Right renal pelvis (tissue), 4 donors: ENCODE measurements at regions not wholly inside any gene's neighbourhood (a gene's known extent, or its start where the extent isn't known, plus 50 kb on each side); places are given as distances from the start of the nearest gene placed in this dataset.

Experiments
- DNase-seq, 4 donors: peaks; one replicate each; pipeline ENCODE4 v3.0.0-alpha.2; 2013; ENCODE audit warnings: low read depth in 4 of 4, low spot score in 3 of 4, missing footprints in 1 of 4

DNA sequence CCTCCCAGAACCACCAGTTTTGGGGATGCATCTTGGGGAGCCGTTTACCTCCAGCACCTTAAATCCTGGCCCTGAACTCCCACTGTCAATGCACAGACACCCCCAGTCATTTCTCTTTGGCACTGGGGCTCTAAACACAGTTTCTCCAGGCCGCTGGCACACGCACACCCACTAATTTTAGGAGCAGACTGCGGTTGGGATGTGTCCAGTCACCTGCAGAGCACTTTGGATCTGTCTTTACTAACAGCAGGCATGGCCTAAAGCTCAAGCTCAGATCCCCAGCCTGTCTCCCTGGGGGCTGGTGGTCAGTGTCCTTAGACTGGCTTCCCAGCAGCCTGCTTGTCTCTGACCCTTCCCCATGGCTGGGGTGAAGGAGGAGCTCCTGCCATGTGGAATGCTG is 49.9 kb downstream of the SYNE3 start:
- no peak for DNase-seq

GRCh38 chr14:95465936-95466335 is 50.5 kb downstream of the SYNE3 start:
- DNase-seq = no peak

DNA sequence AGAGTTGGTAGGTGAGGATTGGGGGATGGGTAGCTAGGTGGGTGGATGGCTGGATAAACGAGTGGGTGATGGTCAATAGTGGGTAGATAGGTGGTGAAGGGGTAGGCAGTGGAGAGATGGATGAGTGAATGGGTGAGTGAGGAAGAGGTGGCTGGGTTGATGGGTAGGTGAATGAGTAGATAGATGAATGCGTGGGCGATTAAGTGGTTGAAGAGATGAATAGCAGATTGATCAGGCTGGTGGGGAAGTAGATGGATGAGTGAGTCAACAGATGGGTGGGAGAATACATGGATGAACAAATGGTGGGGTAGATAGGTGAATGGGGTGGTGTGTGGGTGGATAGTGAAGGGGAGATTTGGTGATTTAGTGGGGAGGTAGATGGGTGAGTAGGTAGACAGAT is 51.1 kb downstream of the SYNE3 start:
- DNase-seq = no peak

- no peak for DNase-seq
Observed at GRCh38 chr14:95464514-95464913, 51.9 kb downstream of the SYNE3 start.

DNA sequence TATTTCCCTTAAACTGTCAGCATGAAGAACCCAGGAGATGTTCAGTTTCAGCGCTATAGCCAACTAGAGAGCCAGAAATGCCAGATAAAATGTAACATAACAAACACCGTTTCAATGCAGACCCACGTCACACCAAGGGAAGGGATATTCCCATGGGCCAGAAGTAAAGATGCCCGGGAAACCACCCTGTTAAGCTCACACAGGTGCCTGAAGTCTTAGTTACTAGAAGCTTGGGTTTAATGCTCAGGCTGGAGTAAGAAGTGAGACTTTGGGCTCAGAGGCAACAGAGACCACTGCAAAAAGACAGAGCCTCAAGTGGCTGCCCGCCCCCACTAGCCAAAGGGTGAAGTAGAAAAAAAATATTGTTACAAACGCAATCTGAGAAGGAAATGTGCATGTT is 52.3 kb downstream of the SYNE3 start:
- DNase-seq = no peak

DNA sequence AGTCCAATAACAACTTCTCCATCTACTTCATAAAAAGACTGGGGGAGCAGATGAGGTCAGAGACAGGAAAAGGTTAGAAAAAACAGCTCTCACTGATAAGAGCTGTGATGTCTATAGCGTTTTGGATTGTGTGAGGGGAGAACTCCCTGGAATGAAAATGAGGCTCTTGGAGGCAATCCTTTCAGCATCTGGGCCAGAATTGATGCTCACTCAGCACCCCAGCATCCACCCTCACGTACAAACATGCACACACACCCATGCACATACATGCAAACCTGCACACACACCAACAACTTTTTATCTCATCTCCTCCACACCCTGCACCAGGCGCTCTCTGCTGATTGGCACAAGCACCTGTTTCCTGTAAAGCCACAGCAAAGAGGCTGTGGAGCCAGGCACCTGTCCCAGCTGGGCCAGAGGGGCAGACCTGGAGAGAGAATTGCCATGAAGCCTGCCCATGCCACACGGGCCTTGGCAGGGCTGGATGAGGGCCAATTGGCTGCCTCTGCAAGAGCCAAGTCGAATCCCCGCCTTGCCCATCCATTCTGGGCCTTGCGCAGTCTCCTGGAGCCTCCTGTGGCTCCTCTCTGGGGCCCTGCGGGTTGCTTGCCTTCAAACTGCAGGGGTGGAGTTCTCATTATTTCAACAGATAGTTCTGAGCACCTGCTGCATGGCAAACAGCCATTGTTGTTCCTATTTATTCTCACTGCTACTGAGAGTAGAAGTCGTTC is 53.1 kb downstream of the SYNE3 start:
- DNase-seq = no peak

- DNase-seq = no peak
Observed at GRCh38 chr14:95462491-95462890, 54.0 kb downstream of the SYNE3 start.

DNA sequence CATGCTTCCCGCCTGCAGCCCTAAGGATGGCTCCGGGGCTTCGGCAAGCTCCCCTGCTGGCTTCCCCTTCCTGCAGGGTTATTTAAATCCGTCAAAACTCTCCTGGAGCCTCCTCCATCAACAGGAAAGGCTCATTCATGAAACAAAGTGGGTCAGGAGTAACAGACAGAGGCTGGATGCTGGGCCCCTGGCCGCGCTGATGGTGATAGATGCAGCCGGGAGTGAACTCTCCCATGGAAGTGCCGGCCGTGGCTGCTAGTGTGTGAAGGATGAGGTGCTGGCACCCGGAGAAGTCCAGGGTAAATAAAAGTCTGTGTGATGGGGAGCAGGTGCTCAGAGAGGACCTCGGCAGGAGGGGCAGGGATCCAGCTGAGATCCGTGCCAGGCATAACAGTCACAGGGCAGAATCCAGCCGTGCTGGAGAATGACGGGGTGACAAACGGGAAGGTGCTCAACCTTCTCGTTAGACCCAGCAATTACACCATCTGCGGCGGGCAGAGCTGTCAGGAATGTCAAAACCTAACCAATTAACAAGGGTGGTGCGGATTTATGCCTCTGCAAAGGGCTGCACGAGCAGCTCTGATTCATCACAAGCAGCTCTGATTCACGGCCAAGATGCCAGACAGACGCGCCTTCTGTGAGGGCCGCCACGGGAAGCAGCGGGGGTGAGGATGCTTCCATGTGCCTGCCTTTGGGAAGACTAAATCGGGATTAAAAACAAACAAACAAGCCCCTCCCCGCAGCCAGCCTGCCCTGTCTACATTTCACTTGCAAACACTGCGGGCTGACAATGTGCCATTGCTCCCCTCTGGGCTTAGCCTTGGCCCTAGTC is 55.6 kb downstream of the SYNE3 start:
- DNase-seq = no peak

GRCh38 chr14:95458906-95459305 is 57.5 kb downstream of the SYNE3 start:
- no peak for DNase-seq

GRCh38 chr14:95458459-95458858 is 58.0 kb downstream of the SYNE3 start:
- DNase-seq = no peak

DNA sequence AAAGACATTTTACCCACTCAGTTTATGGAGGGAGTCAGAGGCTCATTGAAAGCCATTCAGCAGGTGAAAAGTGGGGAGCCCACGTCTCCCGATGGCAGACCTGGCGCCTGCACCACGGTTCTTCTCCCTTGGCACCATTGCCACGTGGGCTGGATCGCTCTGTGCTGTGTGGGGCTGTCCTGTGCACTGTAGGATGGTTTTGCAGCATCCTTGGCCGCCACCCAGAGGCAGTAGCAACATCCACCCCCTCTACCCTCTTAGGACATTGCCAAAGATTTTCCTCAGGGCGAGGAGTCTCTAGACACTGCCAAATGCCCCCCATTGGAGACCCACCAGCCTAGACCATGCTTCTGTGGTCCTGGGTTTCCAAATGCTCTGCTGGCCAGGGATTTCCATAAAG is 60.2 kb downstream of the SYNE3 start:
- no peak for DNase-seq

- DNase-seq = no peak
Observed at GRCh38 chr14:95455246-95455645, 61.2 kb downstream of the SYNE3 start.

- DNase-seq = no peak
Observed at GRCh38 chr14:95453713-95453980, 62.8 kb downstream of the SYNE3 start.

DNA sequence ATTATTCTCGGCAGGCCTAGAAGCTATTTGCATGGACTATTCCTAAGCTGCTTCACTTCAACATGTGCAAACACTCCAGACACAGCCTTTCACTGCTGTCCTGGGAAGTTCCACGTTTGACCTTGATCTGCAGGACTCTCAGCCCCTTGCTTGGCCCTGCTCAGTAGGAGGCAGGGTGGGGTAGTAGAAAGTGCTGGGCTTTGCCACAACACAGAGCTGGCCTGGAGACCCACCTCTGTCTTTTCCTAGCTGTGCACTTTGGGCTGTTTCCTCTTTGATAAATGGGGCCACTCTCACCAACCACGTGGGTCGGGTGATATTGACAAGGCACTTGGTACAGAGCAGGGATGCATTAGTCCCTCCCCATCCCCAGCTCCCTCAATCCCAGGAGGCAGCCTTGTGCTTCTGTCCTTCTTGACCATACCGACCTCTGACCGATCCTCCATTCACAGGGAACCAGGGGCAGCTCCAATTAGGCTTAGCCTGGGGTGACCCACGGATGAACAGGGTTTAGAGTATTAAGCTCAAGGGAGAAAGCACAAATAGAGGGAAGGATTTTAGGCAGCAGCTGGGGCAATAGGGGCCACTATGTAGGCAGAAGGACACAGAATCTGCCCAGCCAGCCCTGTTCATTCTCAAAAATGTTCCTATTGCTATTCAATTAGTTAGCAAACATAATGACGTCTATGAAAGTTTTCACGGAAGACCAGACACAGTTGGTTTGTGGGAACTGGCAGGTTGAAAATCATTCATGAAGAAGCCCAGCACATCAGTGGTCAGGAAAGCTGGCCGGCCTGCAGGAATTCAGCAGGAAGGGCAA is 63.3 kb downstream of the SYNE3 start:
- DNase-seq = no peak

DNA sequence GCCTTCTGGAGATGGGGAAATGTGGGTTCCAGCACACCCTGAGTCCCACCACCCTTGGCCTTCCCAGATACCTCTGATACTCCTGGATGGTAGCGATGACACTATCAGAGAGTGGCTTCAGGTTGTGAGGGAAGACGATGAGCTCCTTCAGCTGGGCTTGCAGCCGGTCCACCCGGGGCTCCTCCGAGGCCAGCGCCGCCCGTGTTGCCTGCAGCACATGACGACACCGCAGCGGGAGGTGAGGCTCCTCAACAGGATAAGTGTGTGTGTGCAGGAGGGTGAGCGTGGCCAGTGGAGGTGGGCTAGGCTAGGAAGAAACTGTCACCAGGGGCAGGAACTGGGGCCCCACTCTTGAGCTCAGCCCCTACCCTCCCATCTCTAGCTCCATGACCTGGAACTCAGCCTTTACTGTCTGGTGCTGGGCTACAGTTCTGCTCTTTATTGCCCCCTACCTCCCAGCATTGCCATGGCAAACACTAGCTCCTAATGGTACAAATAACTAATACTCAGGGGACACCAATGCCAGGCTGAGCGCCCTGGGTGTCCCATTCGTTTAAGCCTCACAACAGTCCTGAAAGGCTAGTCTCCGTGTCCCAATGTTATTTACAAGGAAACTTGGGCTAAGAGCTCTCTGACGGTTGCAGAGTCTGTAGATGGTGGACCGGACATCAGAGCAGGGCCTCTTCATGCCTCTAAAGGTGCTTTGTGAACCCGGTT is 64.1 kb downstream of the SYNE3 start:
- DNase-seq = no peak

GRCh38 chr14:95449131-95449530 is 67.3 kb downstream of the SYNE3 start:
- DNase-seq = no peak

- no peak for DNase-seq
Observed at GRCh38 chr14:95446470-95446869, 70.0 kb downstream of the SYNE3 start.

- no peak for DNase-seq
Observed at GRCh38 chr14:95445676-95446075, 70.8 kb downstream of the SYNE3 start.

GRCh38 chr14:95445161-95445560 is 71.3 kb downstream of the SYNE3 start:
- no peak for DNase-seq

GRCh38 chr14:95444132-95445129 is 72.0 kb downstream of the SYNE3 start:
- DNase-seq = no peak
